K562 (cell line): ENCODE measurements at regions not wholly inside any gene's neighbourhood (a gene's known extent, or its start where the extent isn't known, plus 50 kb on each side); places are given as distances from the start of the nearest gene placed in this dataset.

ENCODE experiments used
- ATF7 ChIP-seq: fragments of 450-650 bp; IDR thresholded peaks from 2 replicates; pipeline ENCODE4 v1.7.1; 2014; ENCODE audit warnings: mild to moderate bottlenecking, moderate library complexity
- CC2D1A ChIP-seq: fragments of 450-650 bp; IDR thresholded peaks from 2 replicates; pipeline ENCODE4 v1.6.1; 2017; ENCODE audit warnings: mild to moderate bottlenecking
- ESRRB ChIP-seq: fragments of 250-450 bp; sonication (Bioruptor Pico); IDR thresholded peaks from 2 replicates; pipeline ENCODE4 v1.5.0; 2020; ENCODE audit warnings: mild to moderate bottlenecking, moderate library complexity, borderline replicate concordance
- ETV5 ChIP-seq: sonication (generic); formaldehyde crosslinking; IDR thresholded peaks from 2 replicates; pipeline ENCODE4 v1.4.0; 2020; ENCODE audit warnings: low read depth, mild to moderate bottlenecking, missing genetic modification reagents
- FOXA3 ChIP-seq, 2 experiments: fragments of 450-650 bp in 1 of 2; sonication (generic) in 1 of 2; formaldehyde crosslinking; IDR thresholded peaks in 1 of 2; conservative IDR thresholded peaks in 1 of 2; 2 replicates each; pipeline versions ENCODE4 v1.4.0 to v1.8.0; 2020 to 2022; ENCODE audit warnings: mild to moderate bottlenecking in 2 of 2, missing genetic modification reagents in 1 of 2
- FOXM1 ChIP-seq, 2 experiments: fragments of 450-650 bp in 1 of 2; sonication (generic) in 1 of 2; formaldehyde crosslinking in 1 of 2; IDR thresholded peaks; 2 replicates each; pipeline versions ENCODE4 v1.6.1 to v1.9.0; 2017 to 2022; ENCODE audit warnings: low read depth in 2 of 2, mild to moderate bottlenecking in 2 of 2, missing genetic modification reagents in 1 of 2, moderate library complexity in 1 of 2
- GABPB1 ChIP-seq: sonication (generic); formaldehyde crosslinking; IDR thresholded peaks from 2 replicates; pipeline ENCODE4 v1.8.0; 2022; ENCODE audit warnings: mild to moderate bottlenecking, missing genetic modification reagents
- GTF2B ChIP-seq: IDR thresholded peaks from 2 replicates; pipeline ENCODE4 v1.6.1; 2011; ENCODE audit not compliant: insufficient read length; ENCODE audit errors: extremely low read depth
- HLTF ChIP-seq: fragments of 450-650 bp; IDR thresholded peaks from 2 replicates; pipeline ENCODE4 v1.6.1; 2016
- MCM2 ChIP-seq: fragments of 450-650 bp; IDR thresholded peaks from 2 replicates; pipeline ENCODE4 v1.6.1; 2017; ENCODE audit warnings: low read depth, mild to moderate bottlenecking
- MLX ChIP-seq, 2 experiments: fragments of 450-650 bp in 1 of 2; sonication (generic) in 1 of 2; formaldehyde crosslinking; conservative IDR thresholded peaks; 2 replicates each; pipeline versions ENCODE4 v1.4.0 to v1.8.1; 2020 to 2022; ENCODE audit warnings: mild to moderate bottlenecking in 1 of 2, missing genetic modification reagents in 1 of 2
- NFXL1 ChIP-seq: fragments of 450-650 bp; formaldehyde crosslinking; IDR thresholded peaks from 2 replicates; pipeline ENCODE4 v1.4.0; 2021; ENCODE audit warnings: mild to moderate bottlenecking
- PYGO2 ChIP-seq: fragments of 450-650 bp; IDR thresholded peaks from 2 replicates; pipeline ENCODE4 v1.6.1; 2016; ENCODE audit warnings: mild to moderate bottlenecking, missing genetic modification characterization, moderate library complexity, missing compliant biosample characterization
- SMARCC2 ChIP-seq: fragments of 450-650 bp; IDR thresholded peaks from 2 replicates; pipeline ENCODE4 v1.6.1; 2017; ENCODE audit warnings: antibody characterized with exemption, moderate library complexity, mild to moderate bottlenecking, low read depth
- TARDBP ChIP-seq: fragments of 450-650 bp; IDR thresholded peaks from 2 replicates; pipeline ENCODE4 v1.6.1; 2016
- TRIM24 ChIP-seq, 2 experiments: fragments of 450-650 bp; IDR thresholded peaks; 2 replicates each; pipeline ENCODE4 v1.6.1; 2016
- U2AF1 ChIP-seq: fragments of 200-400 bp; formaldehyde crosslinking; optimal IDR thresholded peaks from 2 replicates; pipeline ENCODE3; 2017; ENCODE audit warnings: mild to moderate bottlenecking, low read depth, low read length, moderate library complexity
- ZC3H8 ChIP-seq: fragments of 450-650 bp; IDR thresholded peaks from 2 replicates; pipeline ENCODE4 v1.6.1; 2017
- ZNF561 ChIP-seq: fragments of 450-650 bp; formaldehyde crosslinking; conservative IDR thresholded peaks from 2 replicates; pipeline ENCODE4 v1.4.0; 2020; ENCODE audit warnings: mild to moderate bottlenecking, moderate library complexity
- ZNF778 ChIP-seq: fragments of 450-650 bp; formaldehyde crosslinking; IDR thresholded peaks from 2 replicates; pipeline ENCODE4 v1.4.0; 2020; ENCODE audit warnings: mild to moderate bottlenecking, moderate library complexity
- TF ChIP-seq, protein P1 (sequence below): IDR thresholded peaks from 2 replicates; pipeline ENCODE4 v1.6.1; 2016; ENCODE audit warnings: missing genetic modification characterization, missing compliant biosample characterization
- TF ChIP-seq, protein P2 (sequence below): fragments of 250-450 bp; sonication (Bioruptor Pico); IDR thresholded peaks from 2 replicates; pipeline ENCODE4 v1.8.0; 2022; ENCODE audit warnings: moderate library complexity, mild to moderate bottlenecking, inconsistent platforms

DNA sequence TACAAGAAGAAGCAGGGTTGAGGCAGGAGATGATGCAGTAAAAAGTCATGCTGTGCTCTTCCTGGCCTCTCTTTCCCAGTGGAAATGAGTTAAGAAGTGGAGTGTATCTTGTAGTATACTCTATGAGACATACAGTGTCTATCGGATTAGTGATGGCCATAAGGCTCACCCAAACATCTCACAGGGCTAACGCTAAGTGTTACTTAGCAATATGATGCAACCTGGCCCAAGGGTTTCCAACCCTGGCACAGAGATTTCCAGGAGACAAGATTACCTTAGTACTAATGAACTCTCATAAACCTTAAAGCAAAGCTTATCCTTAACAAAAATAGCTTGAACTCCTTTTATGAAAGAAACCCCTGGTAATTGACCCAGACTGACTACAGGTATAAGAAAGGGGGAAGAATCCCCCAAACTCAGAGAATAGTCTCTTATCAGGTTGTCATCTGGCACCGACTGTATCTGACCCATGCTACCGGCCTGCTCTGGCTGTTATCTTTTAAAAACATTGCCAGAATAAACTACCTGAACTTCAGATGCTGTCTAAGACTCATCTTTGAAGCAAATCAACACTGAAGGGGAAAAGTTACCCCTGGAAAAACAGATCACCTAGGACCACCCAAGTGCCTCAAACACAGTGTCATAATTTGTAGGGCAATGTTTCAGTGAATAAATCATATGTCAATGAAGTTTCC is 1002.0 kb downstream of the REEP3 start (continued):
- TF ChIP-seq U2AF1 (no peak), MLX (CRISPR knock-in tag; conservative IDR thresholded peaks at IDR 0.05) (no peak), TRIM24 (IDR thresholded peaks at IDR 0.05) (no peak), ZNF561 (CRISPR knock-in tag) (no peak), GTF2B (no peak), GABPB1 (no peak), MCM2 (no peak), ZNF778 (CRISPR knock-in tag) (no peak), NFXL1 (CRISPR knock-in tag) (no peak), ETV5 (CRISPR knock-in tag) (no peak), HLTF (no peak), FOXA3 (CRISPR knock-in tag; conservative IDR thresholded peaks at IDR 0.05 in 1 of 2, IDR thresholded peaks at IDR 0.05 in 1 of 2) (no peak), PYGO2 (tag) (no peak), SMARCC2 (no peak), ZC3H8 (no peak), ATF7 (peak; percentile 13; the same call in 1 of the 2 replicates), TARDBP (no peak), ESRRB (CRISPR knock-in tag) (no peak), CC2D1A (no peak), FOXM1 (IDR thresholded peaks at IDR 0.05; ENCODE audit: low read depth) (peak; percentile 54; the same call in 1 of the 2 replicates), FOXM1 (CRISPR knock-in tag; IDR thresholded peaks at IDR 0.05; ENCODE audit: low read depth) (no peak)
- TF ChIP-seq, protein P1, sequence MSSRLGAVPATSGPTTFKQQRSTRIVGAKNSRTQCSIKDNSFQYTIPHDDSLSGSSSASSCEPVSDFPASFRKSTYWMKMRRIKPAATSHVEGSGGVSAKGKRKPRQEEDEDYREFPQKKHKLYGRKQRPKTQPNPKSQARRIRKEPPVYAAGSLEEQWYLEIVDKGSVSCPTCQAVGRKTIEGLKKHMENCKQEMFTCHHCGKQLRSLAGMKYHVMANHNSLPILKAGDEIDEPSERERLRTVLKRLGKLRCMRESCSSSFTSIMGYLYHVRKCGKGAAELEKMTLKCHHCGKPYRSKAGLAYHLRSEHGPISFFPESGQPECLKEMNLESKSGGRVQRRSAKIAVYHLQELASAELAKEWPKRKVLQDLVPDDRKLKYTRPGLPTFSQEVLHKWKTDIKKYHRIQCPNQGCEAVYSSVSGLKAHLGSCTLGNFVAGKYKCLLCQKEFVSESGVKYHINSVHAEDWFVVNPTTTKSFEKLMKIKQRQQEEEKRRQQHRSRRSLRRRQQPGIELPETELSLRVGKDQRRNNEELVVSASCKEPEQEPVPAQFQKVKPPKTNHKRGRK (tag), result no peak
- TF ChIP-seq, protein P2, sequence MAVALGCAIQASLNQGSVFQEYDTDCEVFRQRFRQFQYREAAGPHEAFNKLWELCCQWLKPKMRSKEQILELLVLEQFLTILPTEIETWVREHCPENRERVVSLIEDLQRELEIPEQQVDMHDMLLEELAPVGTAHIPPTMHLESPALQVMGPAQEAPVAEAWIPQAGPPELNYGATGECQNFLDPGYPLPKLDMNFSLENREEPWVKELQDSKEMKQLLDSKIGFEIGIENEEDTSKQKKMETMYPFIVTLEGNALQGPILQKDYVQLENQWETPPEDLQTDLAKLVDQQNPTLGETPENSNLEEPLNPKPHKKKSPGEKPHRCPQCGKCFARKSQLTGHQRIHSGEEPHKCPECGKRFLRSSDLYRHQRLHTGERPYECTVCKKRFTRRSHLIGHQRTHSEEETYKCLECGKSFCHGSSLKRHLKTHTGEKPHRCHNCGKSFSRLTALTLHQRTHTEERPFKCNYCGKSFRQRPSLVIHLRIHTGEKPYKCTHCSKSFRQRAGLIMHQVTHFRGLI (CRISPR knock-in tag), result no peak
